ENCODE measurements at regions not wholly inside any gene's neighbourhood (a gene's known extent, or its start where the extent isn't known, plus 50 kb on each side); places are given as distances from the start of the nearest gene placed in this dataset.

GRCh38 chr18:22009242-22009641 is 160.1 kb upstream of the GATA6 start:
- DNase-seq (ENCODE audit: extremely low read depth, insufficient read length): no peak
- H3K36me3 ChIP-seq (ENCODE audit: control insufficient read depth, insufficient read depth, low read length): no peaks in the 10 kb centered on the region
- H3K4me3 ChIP-seq (replicated peaks; ENCODE audit: low read depth, low read length): no peak overlapping the region
- no peak for TF ChIP-seq CTCF (IDR thresholded peaks at IDR 0.05; ENCODE audit: insufficient read depth, low read length, poor library complexity, severe bottlenecking)
- no peaks in the 10 kb centered on the region for H3K27me3 ChIP-seq (replicated peaks; ENCODE audit: control insufficient read depth, insufficient read depth, low read length)

GRCh38 chr18:22013993-22014392 is 155.4 kb upstream of the GATA6 start:
- no peak for DNase-seq (ENCODE audit: extremely low read depth, insufficient read length)
- H3K36me3 ChIP-seq (ENCODE audit: control insufficient read depth, insufficient read depth, low read length): no peaks in the 10 kb centered on the region
- H3K4me3 ChIP-seq (replicated peaks; ENCODE audit: low read depth, low read length): no peak overlapping the region
- no peaks in the 10 kb centered on the region for H3K27me3 ChIP-seq (replicated peaks; ENCODE audit: control insufficient read depth, insufficient read depth, low read length)
- TF ChIP-seq CTCF (IDR thresholded peaks at IDR 0.05; ENCODE audit: insufficient read depth, low read length, poor library complexity, severe bottlenecking): no peak

GRCh38 chr18:22015156-22015555 is 154.2 kb upstream of the GATA6 start:
- no peak for DNase-seq (ENCODE audit: extremely low read depth, insufficient read length)
- TF ChIP-seq CTCF (IDR thresholded peaks at IDR 0.05; ENCODE audit: insufficient read depth, low read length, poor library complexity, severe bottlenecking): no peak
- H3K4me3 ChIP-seq (replicated peaks; ENCODE audit: low read depth, low read length): no peak overlapping the region
- no peaks in the 10 kb centered on the region for H3K36me3 ChIP-seq (ENCODE audit: control insufficient read depth, insufficient read depth, low read length)
- H3K27me3 ChIP-seq (replicated peaks; ENCODE audit: control insufficient read depth, insufficient read depth, low read length): no peaks in the 10 kb centered on the region

DNA sequence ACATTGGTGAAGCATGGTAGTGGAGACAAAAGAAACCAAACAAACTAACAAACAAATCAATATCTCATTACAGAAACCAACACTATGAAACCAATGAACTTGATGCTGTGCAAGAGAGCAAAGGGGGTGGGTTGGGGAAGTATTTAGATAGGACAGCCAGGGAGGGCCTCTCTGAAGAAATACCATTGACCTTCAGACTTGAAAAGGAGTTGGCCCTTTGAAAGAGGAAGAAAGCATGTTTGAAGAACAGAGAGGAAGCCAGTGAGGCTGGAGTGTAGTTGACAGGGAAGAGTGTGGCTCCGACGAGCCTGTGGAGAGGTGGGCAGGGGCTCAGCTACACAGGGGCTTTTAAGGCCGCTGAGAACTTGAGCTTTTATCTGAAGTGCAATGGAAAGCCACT is 151.0 kb upstream of the GATA6 start:
- Histone ChIP-seq H3K36me3 (ENCODE audit: control insufficient read depth, insufficient read depth, low read length) (no peaks in the 10 kb centered on the region), H3K27me3 (replicated peaks; ENCODE audit: control insufficient read depth, insufficient read depth, low read length) (no peaks in the 10 kb centered on the region), H3K4me3 (replicated peaks; ENCODE audit: low read depth, low read length) (no peak overlapping the region)
- no peak for DNase-seq (ENCODE audit: extremely low read depth, insufficient read length)
- TF ChIP-seq CTCF (IDR thresholded peaks at IDR 0.05; ENCODE audit: insufficient read depth, low read length, poor library complexity, severe bottlenecking): no peak

GRCh38 chr18:22019193-22019592 is 150.2 kb upstream of the GATA6 start:
- H3K4me3 ChIP-seq (replicated peaks; ENCODE audit: low read depth, low read length): no peak overlapping the region
- no peaks in the 10 kb centered on the region for H3K36me3 ChIP-seq (ENCODE audit: control insufficient read depth, insufficient read depth, low read length)
- DNase-seq (ENCODE audit: extremely low read depth, insufficient read length): no peak
- H3K27me3 ChIP-seq (replicated peaks; ENCODE audit: control insufficient read depth, insufficient read depth, low read length): no peaks in the 10 kb centered on the region
- TF ChIP-seq CTCF (IDR thresholded peaks at IDR 0.05; ENCODE audit: insufficient read depth, low read length, poor library complexity, severe bottlenecking): no peak

- Histone ChIP-seq H3K36me3 (ENCODE audit: control insufficient read depth, insufficient read depth, low read length) (no peaks in the 10 kb centered on the region), H3K27me3 (replicated peaks; ENCODE audit: control insufficient read depth, insufficient read depth, low read length) (no peaks in the 10 kb centered on the region), H3K4me3 (replicated peaks; ENCODE audit: low read depth, low read length) (no peak overlapping the region)
- no peak for TF ChIP-seq CTCF (IDR thresholded peaks at IDR 0.05; ENCODE audit: insufficient read depth, low read length, poor library complexity, severe bottlenecking)
- no peak for DNase-seq (ENCODE audit: extremely low read depth, insufficient read length)
Measured at GRCh38 chr18:22020127-22020866, 149.1 kb upstream of the GATA6 start.

Measured in GM06990 (cell line).